ENCODE measurements at regions not wholly inside any gene's neighbourhood (a gene's known extent, or its start where the extent isn't known, plus 50 kb on each side); places are given as distances from the start of the nearest gene placed in this dataset.
A peak's percentile ranks its signal among the peaks of the same experiment; 100 is the strongest.

GRCh38 chr15:39333393-39333792, 247.5 kb upstream of the THBS1 start:
- Histone ChIP-seq H3K9me3 (replicated peaks; ENCODE audit: low read length) (no peaks in the 10 kb centered on the region), H3K4me3 (ENCODE audit: low read length) (no peak overlapping the region), H3K4me2 (ENCODE audit: low read length) (no peak overlapping the region), H3K27me3 (ENCODE audit: control insufficient read depth, insufficient read depth, low read length) (no peaks in the 10 kb centered on the region), H3K9ac (ENCODE audit: low read depth, low read length) (no peak overlapping the region), H3K4me1 (ENCODE audit: control insufficient read depth, insufficient read depth, low read length) (no peaks in the 10 kb centered on the region), H3K36me3 (ENCODE audit: insufficient read depth, low read length) (no peaks in the 10 kb centered on the region)

- Histone ChIP-seq H3K4me1 (ENCODE audit: control insufficient read depth, insufficient read depth, low read length) (no peaks in the 10 kb centered on the region), H3K9me3 (replicated peaks; ENCODE audit: low read length) (no peaks in the 10 kb centered on the region), H3K27me3 (ENCODE audit: control insufficient read depth, insufficient read depth, low read length) (no peaks in the 10 kb centered on the region), H3K36me3 (ENCODE audit: insufficient read depth, low read length) (no peaks in the 10 kb centered on the region), H3K9ac (ENCODE audit: low read depth, low read length) (no peak overlapping the region), H3K4me2 (ENCODE audit: low read length) (no peak overlapping the region), H3K4me3 (ENCODE audit: low read length) (no peak overlapping the region)
Measured at GRCh38 chr15:39333896-39334295, 247.0 kb upstream of the THBS1 start.

- no peaks in the 10 kb centered on the region for H3K4me1 ChIP-seq (ENCODE audit: control insufficient read depth, insufficient read depth, low read length)
- H3K4me2 ChIP-seq (ENCODE audit: low read length) = no peak overlapping the region
- H3K9ac ChIP-seq (ENCODE audit: low read depth, low read length) = no peak overlapping the region
- H3K36me3 ChIP-seq (ENCODE audit: insufficient read depth, low read length) = no peaks in the 10 kb centered on the region
- no peaks in the 10 kb centered on the region for H3K27me3 ChIP-seq (ENCODE audit: control insufficient read depth, insufficient read depth, low read length)
- H3K4me3 ChIP-seq (ENCODE audit: low read length) = no peak overlapping the region
- no peaks in the 10 kb centered on the region for H3K9me3 ChIP-seq (replicated peaks; ENCODE audit: low read length)
Measured at GRCh38 chr15:39336926-39337325, 244.0 kb upstream of the THBS1 start.

GRCh38 chr15:39338251-39338650, 242.6 kb upstream of the THBS1 start:
- no peaks in the 10 kb centered on the region for H3K36me3 ChIP-seq (ENCODE audit: insufficient read depth, low read length)
- no peaks in the 10 kb centered on the region for H3K9me3 ChIP-seq (replicated peaks; ENCODE audit: low read length)
- no peak overlapping the region for H3K9ac ChIP-seq (ENCODE audit: low read depth, low read length)
- H3K27me3 ChIP-seq (ENCODE audit: control insufficient read depth, insufficient read depth, low read length) = no peaks in the 10 kb centered on the region
- no peak overlapping the region for H3K4me2 ChIP-seq (ENCODE audit: low read length)
- no peaks in the 10 kb centered on the region for H3K4me1 ChIP-seq (ENCODE audit: control insufficient read depth, insufficient read depth, low read length)
- H3K4me3 ChIP-seq (ENCODE audit: low read length) = no peak overlapping the region

GRCh38 chr15:39340903-39341645, 239.8 kb upstream of the THBS1 start:
- Histone ChIP-seq H3K9me3 (replicated peaks; ENCODE audit: low read length) (no peaks in the 10 kb centered on the region), H3K9ac (ENCODE audit: low read depth, low read length) (no peak overlapping the region), H3K27me3 (ENCODE audit: control insufficient read depth, insufficient read depth, low read length) (no peaks in the 10 kb centered on the region), H3K4me3 (ENCODE audit: low read length) (no peak overlapping the region), H3K4me2 (ENCODE audit: low read length) (no peak overlapping the region), H3K4me1 (ENCODE audit: control insufficient read depth, insufficient read depth, low read length) (no peaks in the 10 kb centered on the region), H3K36me3 (ENCODE audit: insufficient read depth, low read length) (no peaks in the 10 kb centered on the region)

GRCh38 chr15:39344662-39345141, 236.2 kb upstream of the THBS1 start:
- H3K27me3 ChIP-seq (ENCODE audit: control insufficient read depth, insufficient read depth, low read length) = no peaks in the 10 kb centered on the region
- H3K36me3 ChIP-seq (ENCODE audit: insufficient read depth, low read length) = no peaks in the 10 kb centered on the region
- no peak overlapping the region for H3K4me3 ChIP-seq (ENCODE audit: low read length)
- no peaks in the 10 kb centered on the region for H3K4me1 ChIP-seq (ENCODE audit: control insufficient read depth, insufficient read depth, low read length)
- no peak overlapping the region for H3K4me2 ChIP-seq (ENCODE audit: low read length)
- no peak overlapping the region for H3K9ac ChIP-seq (ENCODE audit: low read depth, low read length)
- no peaks in the 10 kb centered on the region for H3K9me3 ChIP-seq (replicated peaks; ENCODE audit: low read length)

- Histone ChIP-seq H3K4me1 (ENCODE audit: control insufficient read depth, insufficient read depth, low read length) (no peaks in the 10 kb centered on the region), H3K36me3 (ENCODE audit: insufficient read depth, low read length) (no peaks in the 10 kb centered on the region), H3K27me3 (ENCODE audit: control insufficient read depth, insufficient read depth, low read length) (no peaks in the 10 kb centered on the region), H3K9me3 (replicated peaks; ENCODE audit: low read length) (no peaks in the 10 kb centered on the region), H3K4me3 (ENCODE audit: low read length) (no peak overlapping the region), H3K9ac (ENCODE audit: low read depth, low read length) (no peak overlapping the region), H3K4me2 (ENCODE audit: low read length) (no peak overlapping the region)
Measured at GRCh38 chr15:39345176-39345575, 235.7 kb upstream of the THBS1 start.

GRCh38 chr15:39347453-39347852, 233.4 kb upstream of the THBS1 start:
- Histone ChIP-seq H3K4me3 (ENCODE audit: low read length) (no peak overlapping the region), H3K36me3 (ENCODE audit: insufficient read depth, low read length) (no peaks in the 10 kb centered on the region), H3K9me3 (replicated peaks; ENCODE audit: low read length) (no peaks in the 10 kb centered on the region), H3K4me2 (ENCODE audit: low read length) (no peak overlapping the region), H3K9ac (ENCODE audit: low read depth, low read length) (no peak overlapping the region), H3K27me3 (ENCODE audit: control insufficient read depth, insufficient read depth, low read length) (no peaks in the 10 kb centered on the region), H3K4me1 (ENCODE audit: control insufficient read depth, insufficient read depth, low read length) (no peaks in the 10 kb centered on the region)

- no peak overlapping the region for H3K9ac ChIP-seq (ENCODE audit: low read depth, low read length)
- no peak overlapping the region for H3K4me3 ChIP-seq (ENCODE audit: low read length)
- H3K9me3 ChIP-seq (replicated peaks; ENCODE audit: low read length) = no peaks in the 10 kb centered on the region
- H3K36me3 ChIP-seq (ENCODE audit: insufficient read depth, low read length) = no peaks in the 10 kb centered on the region
- H3K27me3 ChIP-seq (ENCODE audit: control insufficient read depth, insufficient read depth, low read length) = no peaks in the 10 kb centered on the region
- no peaks in the 10 kb centered on the region for H3K4me1 ChIP-seq (ENCODE audit: control insufficient read depth, insufficient read depth, low read length)
- H3K4me2 ChIP-seq (ENCODE audit: low read length) = no peak overlapping the region
Measured at GRCh38 chr15:39350785-39351184, 230.1 kb upstream of the THBS1 start.

GRCh38 chr15:39354189-39354588, 226.7 kb upstream of the THBS1 start:
- Histone ChIP-seq H3K27me3 (ENCODE audit: control insufficient read depth, insufficient read depth, low read length) (no peaks in the 10 kb centered on the region), H3K4me1 (ENCODE audit: control insufficient read depth, insufficient read depth, low read length) (peaks cover 21% of the 10 kb centered on the region), H3K4me3 (ENCODE audit: low read length) (no peak overlapping the region), H3K36me3 (ENCODE audit: insufficient read depth, low read length) (no peaks in the 10 kb centered on the region), H3K9ac (ENCODE audit: low read depth, low read length) (no peak overlapping the region), H3K4me2 (ENCODE audit: low read length) (no peak overlapping the region), H3K9me3 (replicated peaks; ENCODE audit: low read length) (no peaks in the 10 kb centered on the region)

GRCh38 chr15:39357480-39358268, 223.2 kb upstream of the THBS1 start:
- Histone ChIP-seq H3K27me3 (ENCODE audit: control insufficient read depth, insufficient read depth, low read length) (no peaks in the 10 kb centered on the region), H3K36me3 (ENCODE audit: insufficient read depth, low read length) (no peaks in the 10 kb centered on the region), H3K9me3 (replicated peaks; ENCODE audit: low read length) (no peaks in the 10 kb centered on the region), H3K4me2 (ENCODE audit: low read length) (no peak overlapping the region), H3K4me3 (ENCODE audit: low read length) (no peak overlapping the region), H3K9ac (ENCODE audit: low read depth, low read length) (peak overlapping the region; percentile 24), H3K4me1 (ENCODE audit: control insufficient read depth, insufficient read depth, low read length) (peaks cover 46% of the 10 kb centered on the region)

Data from skeletal muscle satellite cell (primary cell).